IMR-90 (cell line): ENCODE measurements at regions not wholly inside any gene's neighbourhood (a gene's known extent, or its start where the extent isn't known, plus 50 kb on each side); places are given as distances from the start of the nearest gene placed in this dataset.

ENCODE experiments used
- ATAC-seq: fragments of 200-7000 bp; cut with Tn5 transposase; 2 replicates; pipeline ENCODE4 v1.9.1; 2020; ENCODE audit warnings: low read depth, mild to moderate bottlenecking, moderate library complexity
- BruUV-seq: library from RNA; stranded (reverse); fragments of 400-500 nt; replicated peaks from 2 replicates; lab custom pipeline; 2021; lab: Mats Ljungman, UMichigan
- CTCF ChIA-PET: fragments of 300-600 bp; formaldehyde crosslinking; extraction: SDS; loops from one replicate; lab custom pipeline; 2021; ENCODE audit warnings: antibody characterized with exemption; lab: Yijun Ruan, JAX
- POLR2A ChIA-PET: fragments of 300-600 bp; sonication (Branson Sonifier 250); formaldehyde crosslinking; loops from one replicate; lab custom pipeline; 2022; ENCODE audit warnings: antibody characterized with exemption; ENCODE audit not compliant: unreplicated experiment; lab: Charles Lee
- DNase-seq: peaks from one replicate; pipeline ENCODE4 v3.0.0; 2013
- H2AFZ ChIP-seq: replicated peaks from 2 replicates; pipeline ENCODE3; 2013; ENCODE audit warnings: low read length, mild to moderate bottlenecking; ENCODE audit not compliant: poor library complexity
- H2AK5ac ChIP-seq: 2 replicates; pipeline ENCODE4 v1.6.1; 2013; ENCODE audit warnings: low read depth, low read length, inconsistent platforms
- H2AK9ac ChIP-seq: replicated peaks from 2 replicates; pipeline ENCODE3; 2013; ENCODE audit warnings: mild to moderate bottlenecking, low read depth, low read length, moderate library complexity; ENCODE audit not compliant: poor library complexity
- H2BK120ac ChIP-seq: 2 replicates; pipeline ENCODE4 v1.6.1; 2013; ENCODE audit warnings: low read depth, low read length, inconsistent platforms
- H2BK15ac ChIP-seq: 3 replicates; pipeline ENCODE4 v1.6.1; 2013; ENCODE audit warnings: low read depth, low read length, inconsistent platforms
- H2BK20ac ChIP-seq: 2 replicates; pipeline ENCODE4 v1.6.1; 2013; ENCODE audit warnings: low read depth, mild to moderate bottlenecking, inconsistent platforms, low read length, moderate library complexity
- H2BK5ac ChIP-seq: 2 replicates; pipeline ENCODE4 v1.6.1; 2013; ENCODE audit warnings: mild to moderate bottlenecking, low read depth, low read length, inconsistent platforms; ENCODE audit not compliant: poor library complexity, severe bottlenecking
- H3K14ac ChIP-seq: replicated peaks from 2 replicates; pipeline ENCODE4 v1.6.1; 2013; ENCODE audit warnings: low read depth, low read length, inconsistent platforms
- H3K18ac ChIP-seq: 2 replicates; pipeline ENCODE4 v1.6.1; 2013; ENCODE audit warnings: low read depth, low read length, control low read depth
- H3K23ac ChIP-seq: 2 replicates; pipeline ENCODE4 v1.6.1; 2013; ENCODE audit warnings: low read depth, low read length, inconsistent platforms
- H3K27ac ChIP-seq: 2 replicates; pipeline ENCODE4 v1.5.1; 2013; ENCODE audit warnings: mild to moderate bottlenecking, control low read depth, low read length; ENCODE audit not compliant: insufficient read depth
- H3K27me3 ChIP-seq: 2 replicates; pipeline ENCODE4 v1.6.1; 2013; ENCODE audit warnings: low read length; ENCODE audit not compliant: control insufficient read depth, insufficient read depth
- H3K36me3 ChIP-seq: 2 replicates; pipeline ENCODE4 v1.6.1; 2013; ENCODE audit warnings: low read length, mixed read lengths; ENCODE audit not compliant: control insufficient read depth, insufficient read depth
- H3K4ac ChIP-seq: 2 replicates; pipeline ENCODE4 v1.6.1; 2013; ENCODE audit warnings: low read depth, low read length, inconsistent platforms
- H3K4me1 ChIP-seq: 2 replicates; pipeline ENCODE4 v1.6.1; 2013; ENCODE audit warnings: low read length, mixed read lengths; ENCODE audit not compliant: control insufficient read depth, insufficient read depth
- H3K4me2 ChIP-seq: 2 replicates; pipeline ENCODE4 v1.6.1; 2013; ENCODE audit warnings: low read depth, mild to moderate bottlenecking, control low read depth, low read length, moderate library complexity
- H3K4me3 ChIP-seq: 2 replicates; pipeline ENCODE4 v1.5.1; 2013; ENCODE audit warnings: low read depth, mild to moderate bottlenecking, control low read depth, low read length, moderate library complexity; ENCODE audit not compliant: insufficient read depth
- H3K56ac ChIP-seq: 2 replicates; pipeline ENCODE4 v1.6.1; 2013; ENCODE audit warnings: low read length, inconsistent platforms; ENCODE audit not compliant: insufficient read depth; ENCODE audit errors: extremely low read depth
- H3K79me1 ChIP-seq, 2 experiments: 2 replicates each; pipeline ENCODE4 v1.6.1; 2013; ENCODE audit warnings: low read length in 2 of 2, inconsistent platforms in 1 of 2, low read depth in 1 of 2
- H3K9ac ChIP-seq: 2 replicates; pipeline ENCODE4 v1.6.1; 2013; ENCODE audit warnings: low read depth, low read length, control low read depth
- H3K9me1 ChIP-seq: 2 replicates; pipeline ENCODE4 v1.6.1; 2013; ENCODE audit warnings: low read length, inconsistent platforms; ENCODE audit not compliant: insufficient read depth
- H3K9me3 ChIP-seq: 2 replicates; pipeline ENCODE4 v1.6.1; 2013; ENCODE audit warnings: low read length; ENCODE audit not compliant: control insufficient read depth, insufficient read depth
- H4K20me1 ChIP-seq: 2 replicates; pipeline ENCODE4 v1.6.1; 2013; ENCODE audit warnings: low read length, inconsistent platforms; ENCODE audit not compliant: insufficient read depth
- H4K5ac ChIP-seq: 2 replicates; pipeline ENCODE4 v1.6.1; 2013; ENCODE audit warnings: mild to moderate bottlenecking, low read depth, low read length, control low read depth
- H4K8ac ChIP-seq, 2 experiments: 2 replicates each; pipeline ENCODE4 v1.6.1; 2013; ENCODE audit warnings: low read depth in 2 of 2, low read length in 2 of 2, control low read depth in 1 of 2, inconsistent platforms in 1 of 2
- H4K91ac ChIP-seq: 2 replicates; pipeline ENCODE4 v1.6.1; 2013; ENCODE audit warnings: low read depth, low read length, inconsistent platforms; ENCODE audit not compliant: insufficient read depth
- BHLHE40 ChIP-seq: fragments of 150-350 bp; IDR thresholded peaks from 2 replicates; pipeline ENCODE4 v1.6.1; 2016; ENCODE audit warnings: mild to moderate bottlenecking, low read depth, low read length
- CHD1 ChIP-seq: IDR thresholded peaks from 2 replicates; pipeline ENCODE4 v1.6.1; 2012; ENCODE audit warnings: low read depth, low read length, improper control_type of control experiment
- FOS ChIP-seq: fragments of 150-350 bp; IDR thresholded peaks from 2 replicates; pipeline ENCODE4 v1.6.1; 2016; ENCODE audit warnings: low read depth, low read length
- MAFK ChIP-seq: IDR thresholded peaks from 2 replicates; pipeline ENCODE4 v1.6.1; 2012; ENCODE audit warnings: low read depth, low read length, improper control_type of control experiment
- MAZ ChIP-seq: IDR thresholded peaks from 2 replicates; pipeline ENCODE4 v1.6.1; 2012; ENCODE audit warnings: low read depth, mild to moderate bottlenecking, low read length, improper control_type of control experiment, moderate library complexity, borderline replicate concordance
- MXI1 ChIP-seq: IDR thresholded peaks from 2 replicates; pipeline ENCODE4 v1.6.1; 2012; ENCODE audit warnings: low read depth, mild to moderate bottlenecking, low read length, moderate library complexity, borderline replicate concordance
- POLR2A ChIP-seq: IDR thresholded peaks from 2 replicates; pipeline ENCODE4 v1.6.1; 2012; ENCODE audit warnings: mild to moderate bottlenecking, low read depth, low read length
- RCOR1 ChIP-seq: IDR thresholded peaks from 2 replicates; pipeline ENCODE4 v1.6.1; 2012; ENCODE audit warnings: mild to moderate bottlenecking, low read length, improper control_type of control experiment; ENCODE audit not compliant: insufficient replicate concordance
- RFX5 ChIP-seq: IDR thresholded peaks from 2 replicates; pipeline ENCODE4 v1.8.0; 2012; ENCODE audit warnings: low read depth, mild to moderate bottlenecking, low read length, moderate library complexity
- SMC3 ChIP-seq: fragments of 150-350 bp; IDR thresholded peaks from 2 replicates; pipeline ENCODE4 v1.6.1; 2016; ENCODE audit warnings: low read depth, mild to moderate bottlenecking, antibody characterized with exemption, low read length, moderate library complexity
- WGBS, 2 experiments: methylation state at CpG; one replicate each; pipeline versions ENCODE4 v1.1.5 to v1.1.7; 2013; ENCODE audit warnings: missing lambda C conversion rate in 2 of 2; ENCODE audit not compliant: insufficient read length in 1 of 2; ENCODE audit errors: extremely low coverage in 2 of 2; 5-methylcytosine and 5-hydroxymethylcytosine counted together
- dilution Hi-C: fragments of 300-500 bp; cut with HindIII; formaldehyde crosslinking; loops from one replicate; pipeline ENCODE4 v1.14.3; 2018; ENCODE audit warnings: low sequenced_read_pairs; ENCODE audit not compliant: unreplicated experiment
- in situ Hi-C: fragments of 300-500 bp; cut with MboI; formaldehyde crosslinking; loops from 3 replicates; pipeline ENCODE4 v1.14.3; 2019; ENCODE audit warnings: low sequenced_read_pairs, inconsistent platforms, mixed read lengths
- intact Hi-C: fragments of 100-400 bp; cut with micrococcal nuclease; formaldehyde crosslinking; loops from 2 replicates; pipeline ENCODE4 v1.10.0; 2022
- TF ChIP-seq, protein P1 (sequence below): fragments of 150-350 bp; IDR thresholded peaks from 2 replicates; pipeline ENCODE4 v1.6.1; 2016; ENCODE audit warnings: low read depth, mild to moderate bottlenecking, low read length, moderate library complexity, borderline replicate concordance
- TF ChIP-seq, protein P2 (sequence below): conservative IDR thresholded peaks from 2 replicates; pipeline ENCODE4 v1.5.1; 2012; ENCODE audit warnings: mild to moderate bottlenecking, low read depth, low read length, improper control_type of control experiment

DNA sequence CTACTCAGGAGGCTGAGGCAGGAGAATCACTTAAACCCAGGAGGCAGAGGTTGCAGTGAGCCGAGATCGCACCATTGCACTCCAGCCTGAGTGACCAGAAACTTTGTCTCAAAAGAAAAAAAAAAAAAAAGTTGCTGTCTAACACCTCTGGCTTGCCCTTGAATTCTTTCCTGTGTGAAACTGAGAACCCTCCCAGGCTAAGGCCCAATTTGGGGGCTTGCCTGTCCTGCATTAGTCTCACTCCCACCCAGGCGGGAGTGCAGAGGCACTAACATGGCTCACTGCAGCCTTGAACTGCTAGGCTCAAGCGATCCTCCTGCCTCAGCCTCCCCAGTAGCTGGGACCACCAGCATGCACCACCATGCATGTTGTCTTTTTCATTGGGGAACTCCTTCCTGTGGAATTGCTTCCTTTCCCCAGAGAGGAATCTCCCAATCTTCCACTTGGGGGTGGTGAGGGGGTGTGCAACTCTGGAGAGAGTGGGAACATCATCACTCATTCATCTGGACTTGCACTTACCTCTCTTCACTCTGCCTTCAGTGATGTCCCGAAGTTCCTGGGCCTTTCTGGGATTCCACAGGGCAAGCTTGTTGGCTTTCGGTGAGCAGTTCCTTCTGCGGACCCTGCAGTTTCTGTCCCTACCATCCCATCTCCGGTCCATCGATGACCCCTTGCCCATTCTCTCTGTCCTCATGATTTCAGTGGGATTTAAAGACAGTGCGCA is 62.1 kb upstream of the CREB3L1 start (continued):
- TF ChIP-seq, protein P1, sequence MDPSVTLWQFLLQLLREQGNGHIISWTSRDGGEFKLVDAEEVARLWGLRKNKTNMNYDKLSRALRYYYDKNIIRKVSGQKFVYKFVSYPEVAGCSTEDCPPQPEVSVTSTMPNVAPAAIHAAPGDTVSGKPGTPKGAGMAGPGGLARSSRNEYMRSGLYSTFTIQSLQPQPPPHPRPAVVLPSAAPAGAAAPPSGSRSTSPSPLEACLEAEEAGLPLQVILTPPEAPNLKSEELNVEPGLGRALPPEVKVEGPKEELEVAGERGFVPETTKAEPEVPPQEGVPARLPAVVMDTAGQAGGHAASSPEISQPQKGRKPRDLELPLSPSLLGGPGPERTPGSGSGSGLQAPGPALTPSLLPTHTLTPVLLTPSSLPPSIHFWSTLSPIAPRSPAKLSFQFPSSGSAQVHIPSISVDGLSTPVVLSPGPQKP: no peak
- TF ChIP-seq BHLHE40 (no peak), RCOR1 (no peak)

DNA sequence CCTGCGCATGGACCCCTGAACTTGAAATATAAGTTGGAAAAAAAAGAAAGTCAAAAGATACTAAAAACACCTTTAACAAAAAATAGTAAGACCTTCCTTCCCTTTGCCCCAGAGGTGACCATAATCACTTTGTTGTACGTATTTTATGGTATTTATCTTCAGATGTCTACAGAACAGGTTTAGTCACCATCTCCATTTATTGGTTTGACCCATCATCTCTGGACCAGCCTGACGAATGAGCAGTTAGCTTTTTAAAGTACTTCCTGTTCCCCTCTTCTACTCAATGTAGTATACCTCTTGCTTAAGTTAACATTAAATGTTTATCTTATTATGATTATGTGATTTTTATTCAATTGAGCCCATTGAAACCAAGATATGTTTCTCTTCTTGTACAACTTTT is 64.7 kb upstream of the CREB3L1 start:
- Histone ChIP-seq H3K14ac (no peak overlapping the region), H4K5ac (no peak overlapping the region), H4K20me1 (no peaks in the 10 kb centered on the region), H2BK20ac (no peak overlapping the region), H3K56ac (no peak overlapping the region), H3K27ac (no peak overlapping the region), H3K36me3 (no peaks in the 10 kb centered on the region), H3K4me3 (no peak overlapping the region), H4K8ac (no peak overlapping the region), H3K4me2 (no peak overlapping the region), H2AK9ac (no peak overlapping the region), H2BK5ac (no peak overlapping the region), H3K4ac (no peak overlapping the region), H3K9me1 (no peaks in the 10 kb centered on the region), H3K9ac (no peak overlapping the region), H3K27me3 (peaks cover 7% of the 10 kb centered on the region), H3K23ac (no peak overlapping the region), H4K91ac (no peak overlapping the region), H3K4me1 (no peaks in the 10 kb centered on the region), H3K18ac (no peak overlapping the region), H2BK120ac (no peak overlapping the region), H2AK5ac (no peak overlapping the region), H2BK15ac (no peak overlapping the region), H2AFZ (no peak overlapping the region), H3K9me3 (no peaks in the 10 kb centered on the region; the same call in 1 of the 2 replicates), H3K79me1 (no peaks in the 10 kb centered on the region)
- TF ChIP-seq CHD1: no peak
- no peak for TF ChIP-seq MAZ
- TF ChIP-seq RFX5: no peak
- TF ChIP-seq SMC3: no peak
- no peak for TF ChIP-seq MAFK
- no peak for TF ChIP-seq POLR2A
- TF ChIP-seq BHLHE40: no peak
- no peak for TF ChIP-seq RCOR1
- no peak for TF ChIP-seq MXI1
- no peak for TF ChIP-seq FOS
- TF ChIP-seq, protein P2, sequence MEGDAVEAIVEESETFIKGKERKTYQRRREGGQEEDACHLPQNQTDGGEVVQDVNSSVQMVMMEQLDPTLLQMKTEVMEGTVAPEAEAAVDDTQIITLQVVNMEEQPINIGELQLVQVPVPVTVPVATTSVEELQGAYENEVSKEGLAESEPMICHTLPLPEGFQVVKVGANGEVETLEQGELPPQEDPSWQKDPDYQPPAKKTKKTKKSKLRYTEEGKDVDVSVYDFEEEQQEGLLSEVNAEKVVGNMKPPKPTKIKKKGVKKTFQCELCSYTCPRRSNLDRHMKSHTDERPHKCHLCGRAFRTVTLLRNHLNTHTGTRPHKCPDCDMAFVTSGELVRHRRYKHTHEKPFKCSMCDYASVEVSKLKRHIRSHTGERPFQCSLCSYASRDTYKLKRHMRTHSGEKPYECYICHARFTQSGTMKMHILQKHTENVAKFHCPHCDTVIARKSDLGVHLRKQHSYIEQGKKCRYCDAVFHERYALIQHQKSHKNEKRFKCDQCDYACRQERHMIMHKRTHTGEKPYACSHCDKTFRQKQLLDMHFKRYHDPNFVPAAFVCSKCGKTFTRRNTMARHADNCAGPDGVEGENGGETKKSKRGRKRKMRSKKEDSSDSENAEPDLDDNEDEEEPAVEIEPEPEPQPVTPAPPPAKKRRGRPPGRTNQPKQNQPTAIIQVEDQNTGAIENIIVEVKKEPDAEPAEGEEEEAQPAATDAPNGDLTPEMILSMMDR: no peak
- TF ChIP-seq, protein P1: no peak
- BruUV-seq: no TSS peak
- CTCF ChIA-PET: no interaction called here
- WGBS, 2 experiments: no CpG with 5 or more reads among the region's 3 CpGs
- POLR2A ChIA-PET: no interaction called here
- DNase-seq: no peak
- intact Hi-C loops (loop anchor here (5.0 kb wide), 1 partner anchor 75 kb away; no protein-coding TSS in a partner anchor), in situ Hi-C loops (no loop called here), dilution Hi-C loops (no loop called here)
- ATAC-seq: no peak
